Uterus (tissue), 3 donors: ENCODE measurements at regions not wholly inside any gene's neighbourhood (a gene's known extent, or its start where the extent isn't known, plus 50 kb on each side); places are given as distances from the start of the nearest gene placed in this dataset.

ENCODE experiments used
- DNase-seq, 2 donors: peaks; one replicate each; pipeline ENCODE4 v3.0.0-alpha.2; 2019 to 2020
- H3K27ac ChIP-seq, 2 donors: fragments of 200-600 bp; sonication (generic); 1 replicate in 1 of 2; 2 replicates in 1 of 2; pipeline ENCODE4 v1.5.1; 2016 to 2018
- H3K27me3 ChIP-seq, 2 donors: fragments of 200-600 bp; sonication (generic); one replicate each; pipeline ENCODE4 v1.5.1; 2018 to 2019; ENCODE audit warnings: control low read depth in 1 of 2
- H3K36me3 ChIP-seq, 2 donors: fragments of 200-600 bp; sonication (generic); one replicate each; pipeline ENCODE4 v1.5.1; 2019; ENCODE audit warnings: control low read depth in 1 of 2
- H3K4me1 ChIP-seq, 2 donors: fragments of 200-600 bp; sonication (generic); one replicate each; pipeline ENCODE4 v1.5.1; 2018 to 2019; ENCODE audit warnings: control low read depth in 1 of 2
- H3K4me3 ChIP-seq, 2 donors: fragments of 200-600 bp; sonication (generic); 1 replicate in 1 of 2; 2 replicates in 1 of 2; pipeline ENCODE4 v1.5.1; 2018 to 2019; ENCODE audit warnings: mild to moderate bottlenecking in 1 of 2
- H3K9me3 ChIP-seq, 2 donors: fragments of 200-600 bp; sonication (generic); one replicate each; pipeline ENCODE4 v1.5.1; 2019; ENCODE audit warnings: control low read depth in 1 of 2
- CTCF ChIP-seq, 4 experiments: fragments of 200-600 bp in 2 of 4; fragments of 450-650 bp in 2 of 4; sonication (generic) in 2 of 4; IDR thresholded peaks; one replicate each; pipeline ENCODE4 v1.5.1; 2016 to 2019; ENCODE audit warnings: antibody characterized with exemption in 4 of 4, mild to moderate bottlenecking in 2 of 4, moderate library complexity in 1 of 4
- POLR2A ChIP-seq, 2 donors: fragments of 450-650 bp; IDR thresholded peaks; one replicate each; pipeline ENCODE4 v1.6.1; 2016; ENCODE audit warnings: antibody characterized with exemption in 2 of 2, mild to moderate bottlenecking in 1 of 2, moderate library complexity in 1 of 2
- intact Hi-C: fragments of 100-400 bp; cut with DNase I; formaldehyde crosslinking; loops from one replicate; pipeline ENCODE4 v1.15.1; 2023; ENCODE audit warnings: low total_unique reads
- donor health status: DM: yes; HTN: yes; CAD: no.

DNA sequence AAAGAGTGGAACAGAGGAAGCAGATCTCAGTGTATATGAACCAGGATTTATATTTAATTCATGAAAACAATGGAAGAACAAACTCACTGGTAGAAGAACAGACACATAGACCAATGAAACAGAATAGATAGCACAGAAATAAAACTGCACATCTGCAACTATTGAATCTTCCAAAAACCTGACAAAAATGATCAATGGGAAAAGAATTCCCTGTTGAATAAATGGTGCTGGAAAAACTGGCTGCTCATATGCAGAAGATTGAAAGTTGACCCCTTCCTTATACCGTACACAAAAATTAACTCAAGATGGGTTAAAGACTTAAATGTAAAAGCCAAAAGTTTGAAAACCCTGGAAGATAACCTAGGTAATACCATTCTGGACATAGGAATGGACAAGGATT is 391.0 kb downstream of the MAGEB5 start:
- Histone ChIP-seq H3K4me3 (no peak overlapping the region), H3K27me3 (no peaks in the 10 kb centered on the region), H3K4me1 (no peaks in the 10 kb centered on the region), H3K36me3 (no peaks in the 10 kb centered on the region), H3K9me3 (no peaks in the 10 kb centered on the region), H3K27ac (no peak overlapping the region)
- no peak for DNase-seq
- TF ChIP-seq POLR2A (IDR thresholded peaks at IDR 0.05) (no peak), CTCF (IDR thresholded peaks at IDR 0.05) (no peak)
- intact Hi-C loops = no loop called here

DNA sequence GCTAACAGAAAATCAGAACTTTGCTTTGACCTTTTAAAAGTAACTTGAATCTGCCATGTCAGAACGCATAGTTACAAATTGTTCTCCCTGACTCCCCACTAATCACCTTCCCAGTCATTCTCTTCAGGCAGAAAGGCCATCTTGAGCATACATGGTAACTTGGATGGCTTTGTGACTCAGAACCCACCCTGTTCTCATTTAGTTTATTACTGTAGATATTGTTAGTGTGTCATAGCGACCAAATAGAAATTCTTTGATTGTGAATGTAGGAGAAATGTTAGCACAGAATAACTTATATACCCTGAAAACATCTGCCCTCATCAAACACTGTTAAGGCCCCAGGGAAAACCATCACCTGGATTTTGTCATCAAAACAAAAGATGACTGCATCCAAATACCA is 382.0 kb downstream of the MAGEB5 start:
- DNase-seq = no peak
- TF ChIP-seq CTCF (IDR thresholded peaks at IDR 0.05) (no peak), POLR2A (IDR thresholded peaks at IDR 0.05) (no peak)
- no peaks in the 10 kb centered on the region for H3K4me1 ChIP-seq
- no peak overlapping the region for H3K27ac ChIP-seq
- peaks cover 0 to 3% of the 10 kb centered on the region in 2 donors for H3K27me3 ChIP-seq
- H3K4me3 ChIP-seq = no peak overlapping the region
- intact Hi-C loops = no loop called here
- H3K9me3 ChIP-seq = no peaks in the 10 kb centered on the region
- H3K36me3 ChIP-seq = no peaks in the 10 kb centered on the region

DNA sequence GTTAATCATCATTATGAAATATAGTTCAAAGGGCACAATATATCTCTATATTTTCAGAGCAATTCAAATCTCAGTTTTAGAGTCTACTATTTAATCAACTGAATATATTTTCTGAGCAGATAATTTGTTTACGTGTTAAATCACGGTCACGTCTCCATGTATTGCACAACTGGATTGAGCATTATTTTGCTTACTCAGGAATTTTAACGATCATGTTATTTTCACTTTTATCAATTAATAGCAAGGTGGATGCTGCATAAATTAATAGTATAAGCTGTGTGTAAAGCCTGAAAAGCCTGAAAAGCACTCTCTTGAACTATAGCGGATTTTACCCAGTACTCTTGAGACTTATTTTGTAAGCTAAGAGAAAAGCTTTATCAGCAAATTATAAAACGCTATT is 374.9 kb downstream of the MAGEB5 start:
- TF ChIP-seq CTCF (IDR thresholded peaks at IDR 0.05) = no peak
- intact Hi-C loops = no loop called here
- H3K36me3 ChIP-seq = no peaks in the 10 kb centered on the region

GRCh38 chrX:26586570-26586969 is 370.6 kb downstream of the MAGEB5 start:
- TF ChIP-seq CTCF (IDR thresholded peaks at IDR 0.05) (no peak), POLR2A (IDR thresholded peaks at IDR 0.05) (no peak)
- intact Hi-C loops = no loop called here
- Histone ChIP-seq H3K4me1 (no peaks in the 10 kb centered on the region), H3K36me3 (no peaks in the 10 kb centered on the region), H3K27me3 (no peaks in the 10 kb centered on the region), H3K4me3 (no peak overlapping the region), H3K27ac (no peak overlapping the region), H3K9me3 (no peaks in the 10 kb centered on the region)
- DNase-seq = no peak

More for the DNA sequence above, 374.9 kb downstream of the MAGEB5 start:
- Histone ChIP-seq H3K27ac (no peak overlapping the region), H3K9me3 (no peaks in the 10 kb centered on the region), H3K4me3 (no peak overlapping the region), H3K27me3 (no peaks in the 10 kb centered on the region), H3K4me1 (no peaks in the 10 kb centered on the region)
- DNase-seq = no peak

DNA sequence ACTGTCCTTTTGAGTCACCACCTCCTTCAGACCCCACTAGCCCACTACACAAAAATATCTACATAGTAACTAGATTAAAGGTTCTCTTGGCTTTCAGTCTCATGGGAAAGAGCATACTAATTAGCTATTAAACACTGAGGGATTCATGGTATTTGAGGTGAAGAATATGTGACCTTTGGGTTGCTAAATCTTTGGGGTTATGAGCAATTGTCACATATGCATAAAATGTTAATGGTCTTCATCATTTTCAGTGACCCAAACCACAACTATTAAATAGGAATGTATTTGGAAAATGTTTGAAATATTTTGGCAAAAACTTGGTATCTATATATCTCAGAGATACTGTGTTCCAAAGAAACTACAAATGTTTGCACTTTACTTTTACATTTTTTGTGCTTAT is 365.1 kb downstream of the MAGEB5 start:
- Histone ChIP-seq H3K36me3 (no peaks in the 10 kb centered on the region), H3K9me3 (no peaks in the 10 kb centered on the region), H3K27me3 (no peaks in the 10 kb centered on the region), H3K4me3 (no peak overlapping the region), H3K27ac (no peak overlapping the region), H3K4me1 (no peaks in the 10 kb centered on the region)
- no peak for DNase-seq
- intact Hi-C loops = no loop called here
- TF ChIP-seq POLR2A (IDR thresholded peaks at IDR 0.05) = no peak
- no peak for TF ChIP-seq CTCF (IDR thresholded peaks at IDR 0.05)
